ENCODE measurements at regions not wholly inside any gene's neighbourhood (a gene's known extent, or its start where the extent isn't known, plus 50 kb on each side); places are given as distances from the start of the nearest gene placed in this dataset.

DNA sequence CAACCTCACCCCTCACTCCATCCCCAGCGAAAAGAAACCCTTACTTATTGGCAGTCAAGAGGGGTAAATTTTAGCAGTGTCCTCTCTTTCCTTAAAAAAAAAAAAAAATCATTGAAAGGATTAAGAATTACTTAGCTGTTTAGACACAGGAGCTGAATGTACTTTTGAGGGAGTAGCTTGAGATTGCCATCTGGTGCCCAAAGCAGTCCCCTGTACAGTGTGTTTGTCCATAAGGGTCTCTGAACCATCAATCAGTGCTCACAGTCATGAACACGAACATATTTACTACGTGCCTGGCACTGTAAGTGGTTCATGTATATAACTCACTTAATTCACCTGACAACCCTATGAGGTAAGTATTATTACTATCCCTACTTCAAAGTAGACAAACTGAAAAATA lies 463.5 kb downstream of the RAP2B start:
- DNase-seq (ENCODE audit: low read depth): no peak
- in situ Hi-C loops (cut with HindIII; ENCODE audit: low sequenced_read_pairs): no loop called here
- TF ChIP-seq, protein P1, sequence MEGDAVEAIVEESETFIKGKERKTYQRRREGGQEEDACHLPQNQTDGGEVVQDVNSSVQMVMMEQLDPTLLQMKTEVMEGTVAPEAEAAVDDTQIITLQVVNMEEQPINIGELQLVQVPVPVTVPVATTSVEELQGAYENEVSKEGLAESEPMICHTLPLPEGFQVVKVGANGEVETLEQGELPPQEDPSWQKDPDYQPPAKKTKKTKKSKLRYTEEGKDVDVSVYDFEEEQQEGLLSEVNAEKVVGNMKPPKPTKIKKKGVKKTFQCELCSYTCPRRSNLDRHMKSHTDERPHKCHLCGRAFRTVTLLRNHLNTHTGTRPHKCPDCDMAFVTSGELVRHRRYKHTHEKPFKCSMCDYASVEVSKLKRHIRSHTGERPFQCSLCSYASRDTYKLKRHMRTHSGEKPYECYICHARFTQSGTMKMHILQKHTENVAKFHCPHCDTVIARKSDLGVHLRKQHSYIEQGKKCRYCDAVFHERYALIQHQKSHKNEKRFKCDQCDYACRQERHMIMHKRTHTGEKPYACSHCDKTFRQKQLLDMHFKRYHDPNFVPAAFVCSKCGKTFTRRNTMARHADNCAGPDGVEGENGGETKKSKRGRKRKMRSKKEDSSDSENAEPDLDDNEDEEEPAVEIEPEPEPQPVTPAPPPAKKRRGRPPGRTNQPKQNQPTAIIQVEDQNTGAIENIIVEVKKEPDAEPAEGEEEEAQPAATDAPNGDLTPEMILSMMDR (IDR thresholded peaks at IDR 0.05; ENCODE audit: low read depth, low read length, missing control alignments): no peak
- no peak overlapping the region for H3K4me3 ChIP-seq (ENCODE audit: low read depth, low read length)

DNA sequence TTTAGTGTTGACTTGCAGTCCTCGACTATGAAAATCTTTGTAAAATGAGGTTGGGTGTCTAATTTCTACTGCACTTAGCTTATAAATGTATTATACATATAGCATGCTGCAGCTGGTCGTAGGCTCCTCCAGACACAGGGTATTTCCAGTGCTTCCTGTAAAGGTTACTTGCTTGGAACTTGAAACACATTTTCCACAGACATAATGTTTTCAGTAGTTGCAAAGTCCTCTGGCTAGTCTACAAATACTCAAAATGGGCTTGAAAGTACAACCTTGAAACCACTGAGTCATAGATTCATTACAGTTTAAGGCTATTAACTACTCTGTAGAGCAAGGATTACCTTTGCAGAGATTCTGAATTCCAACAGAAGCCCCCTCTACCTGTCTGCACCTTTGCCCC lies 464.1 kb downstream of the RAP2B start:
- TF ChIP-seq, protein P1 (IDR thresholded peaks at IDR 0.05; ENCODE audit: low read depth, low read length, missing control alignments): no peak
- H3K4me3 ChIP-seq (ENCODE audit: low read depth, low read length): no peak overlapping the region
- no peak for DNase-seq (ENCODE audit: low read depth)
- in situ Hi-C loops (cut with HindIII; ENCODE audit: low sequenced_read_pairs): no loop called here

DNA sequence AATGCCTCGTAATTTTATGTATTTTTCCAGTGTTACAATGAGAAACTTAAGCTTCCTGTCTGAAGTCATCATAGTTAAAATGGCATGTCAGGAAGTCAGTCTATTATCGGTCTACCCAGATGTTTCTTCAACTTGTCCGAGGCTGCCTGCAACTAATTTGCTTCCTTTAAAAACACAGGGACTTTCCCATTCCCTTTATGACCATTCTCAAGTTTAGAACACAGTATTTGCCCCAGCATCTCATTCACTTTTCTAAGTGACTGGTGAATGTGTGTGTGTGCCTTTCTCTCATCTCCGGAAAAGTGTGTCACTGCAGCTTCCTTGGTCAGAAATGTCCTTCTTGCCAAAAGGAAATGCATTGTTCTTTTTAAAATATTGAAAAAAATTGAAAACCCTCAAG lies 466.6 kb downstream of the RAP2B start:
- in situ Hi-C loops (cut with HindIII; ENCODE audit: low sequenced_read_pairs): no loop called here
- no peak for DNase-seq (ENCODE audit: low read depth)

DNA sequence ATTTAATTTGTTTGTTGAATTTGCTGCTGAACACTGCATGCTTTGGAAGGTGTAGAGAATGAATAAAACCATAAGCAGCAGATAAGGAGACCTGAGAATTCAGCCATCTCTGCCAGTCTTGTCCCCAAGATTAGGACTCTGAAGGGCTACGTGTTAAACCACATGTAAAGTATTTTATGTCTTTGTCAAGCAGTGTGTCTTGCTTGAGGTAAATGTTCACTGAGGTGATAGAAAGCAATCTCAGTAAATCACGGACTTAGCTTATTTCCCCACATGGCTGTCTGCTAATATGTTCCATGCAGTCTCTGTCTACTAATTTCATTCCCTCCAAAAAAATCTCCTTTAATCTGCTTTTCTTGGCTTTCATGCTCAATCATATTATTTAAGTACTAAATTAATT lies 467.1 kb downstream of the RAP2B start:
- DNase-seq (ENCODE audit: low read depth): no peak
- in situ Hi-C loops (cut with HindIII; ENCODE audit: low sequenced_read_pairs): no loop called here

More for the DNA sequence above, 466.6 kb downstream of the RAP2B start:
- no peak overlapping the region for H3K4me3 ChIP-seq (ENCODE audit: low read depth, low read length)
- TF ChIP-seq, protein P1 (IDR thresholded peaks at IDR 0.05; ENCODE audit: low read depth, low read length, missing control alignments): no peak

DNA sequence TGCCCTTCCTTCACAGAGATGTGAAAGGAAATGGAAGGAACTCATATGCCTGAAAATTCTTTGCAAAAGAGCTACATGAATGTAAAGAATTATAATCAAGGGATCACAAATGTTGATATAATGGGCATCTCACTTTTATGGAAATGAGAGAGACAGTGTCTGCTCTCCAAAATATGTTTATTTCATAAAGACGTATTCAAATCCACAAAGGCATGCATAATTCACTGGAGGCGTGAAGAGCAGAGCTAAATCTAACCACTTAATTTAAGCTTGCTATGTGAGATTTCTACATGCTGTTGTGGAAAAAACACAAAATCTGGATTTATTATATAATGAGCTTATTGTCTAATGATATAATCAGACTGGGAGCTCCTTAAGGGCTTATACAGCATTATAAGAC lies 469.1 kb downstream of the RAP2B start:
- in situ Hi-C loops (cut with HindIII; ENCODE audit: low sequenced_read_pairs): loop anchor here (5.0 kb wide), 1 partner anchor 66 kb away; no protein-coding TSS in a partner anchor
- TF ChIP-seq, protein P1 (IDR thresholded peaks at IDR 0.05; ENCODE audit: low read depth, low read length, missing control alignments): no peak

More for the DNA sequence above, 467.1 kb downstream of the RAP2B start:
- no peak overlapping the region for H3K4me3 ChIP-seq (ENCODE audit: low read depth, low read length)
- TF ChIP-seq, protein P1 (IDR thresholded peaks at IDR 0.05; ENCODE audit: low read depth, low read length, missing control alignments): no peak

DNA sequence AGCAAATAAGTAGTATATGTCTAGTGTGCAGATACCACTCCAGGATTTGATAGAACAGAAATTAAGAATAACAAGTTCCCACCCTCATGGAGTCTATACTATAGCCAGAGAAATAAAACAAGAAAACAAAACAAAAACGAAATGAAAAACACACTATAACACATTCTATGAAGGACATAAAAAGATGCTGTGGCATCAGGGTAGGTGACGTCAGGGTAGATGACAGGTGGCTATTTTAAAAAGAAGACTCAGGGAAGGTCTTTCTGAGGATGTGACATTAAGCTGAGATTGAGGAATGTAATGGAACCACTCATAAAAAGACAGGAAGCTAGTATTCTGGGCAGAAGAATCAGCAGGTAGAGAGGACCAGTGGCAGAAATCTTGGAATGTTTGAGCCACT lies 469.6 kb downstream of the RAP2B start:
- H3K4me3 ChIP-seq (ENCODE audit: low read depth, low read length): no peak overlapping the region
- TF ChIP-seq, protein P1 (IDR thresholded peaks at IDR 0.05; ENCODE audit: low read depth, low read length, missing control alignments): no peak
- in situ Hi-C loops (cut with HindIII; ENCODE audit: low sequenced_read_pairs): loop anchor here (5.0 kb wide), 1 partner anchor 66 kb away; no protein-coding TSS in a partner anchor
- DNase-seq (ENCODE audit: low read depth): no peak

More for the DNA sequence above, 469.1 kb downstream of the RAP2B start:
- no peak for DNase-seq (ENCODE audit: low read depth)
- no peak overlapping the region for H3K4me3 ChIP-seq (ENCODE audit: low read depth, low read length)

Data from astrocyte of the cerebellum (primary cell).